ENCODE measurements at regions not wholly inside any gene's neighbourhood (a gene's known extent, or its start where the extent isn't known, plus 50 kb on each side); places are given as distances from the start of the nearest gene placed in this dataset.

DNA sequence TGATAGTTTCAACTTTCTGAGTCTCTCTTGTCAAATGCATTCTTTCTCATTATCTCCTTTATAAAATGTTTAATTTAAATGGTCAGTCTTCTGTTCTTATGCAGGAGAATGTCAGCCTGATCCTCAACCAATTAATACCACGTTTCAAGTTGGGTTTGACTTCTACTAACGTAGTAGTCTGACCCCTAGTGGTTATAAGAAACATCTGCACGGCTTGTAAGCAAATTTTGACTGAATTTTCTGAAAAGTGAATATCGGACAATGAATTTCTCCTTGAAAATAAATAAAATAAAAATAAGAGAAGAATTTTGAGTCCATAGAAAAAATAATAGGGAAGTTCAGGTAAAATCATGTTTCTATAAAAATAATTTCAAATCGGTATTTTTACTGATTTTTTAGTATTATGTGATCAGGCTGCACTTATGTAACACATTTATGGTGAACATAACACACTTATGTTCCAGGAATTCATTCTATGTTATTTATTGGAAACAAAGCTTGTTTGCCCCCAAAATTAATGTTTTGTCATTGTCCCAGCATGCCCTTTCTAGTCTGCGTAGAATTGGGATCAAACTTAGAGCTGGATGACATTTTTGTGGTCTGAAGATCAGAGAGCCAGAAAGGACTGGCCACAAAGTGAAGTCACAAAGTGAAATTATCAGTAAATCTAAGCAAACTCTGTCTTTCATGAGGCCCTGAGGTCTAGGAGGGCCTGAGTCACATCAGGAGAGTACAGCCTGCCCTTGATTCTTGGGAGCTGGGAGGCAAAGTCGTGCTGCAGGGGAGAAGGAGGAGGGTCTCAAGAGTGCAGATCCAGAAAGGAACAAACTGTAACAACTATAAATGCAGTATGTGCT is 101.2 kb upstream of the STXBP6 start:
- no peak for DNase-seq (ENCODE audit: low read depth in 2 of 2)

DNA sequence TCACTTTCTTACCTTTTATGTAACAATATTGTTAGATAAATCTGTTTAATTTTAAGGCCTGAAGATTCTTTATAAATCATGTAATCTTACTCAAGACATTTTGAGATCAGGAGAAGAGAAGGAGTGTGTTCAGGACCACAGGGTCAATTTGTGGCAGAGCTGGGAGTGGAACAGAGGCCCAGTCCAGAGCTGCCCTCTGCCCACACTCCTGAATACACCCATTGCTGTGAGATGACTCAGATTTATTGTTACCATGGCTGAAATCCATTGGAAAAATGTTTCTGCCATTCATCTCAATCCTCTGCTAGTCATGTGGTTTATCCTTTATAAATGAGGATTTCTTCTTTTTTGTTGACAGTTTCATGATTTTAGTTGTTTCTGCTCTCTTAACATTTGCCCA is 100.5 kb upstream of the STXBP6 start:
- no peak for DNase-seq (ENCODE audit: low read depth in 2 of 2)

- no peak for DNase-seq (ENCODE audit: low read depth in 2 of 2)
Measured at GRCh38 chr14:25140411-25140810, 90.5 kb upstream of the STXBP6 start.

- DNase-seq (ENCODE audit: low read depth in 2 of 2) = no peak
Measured at GRCh38 chr14:25136811-25137210, 86.9 kb upstream of the STXBP6 start.

GRCh38 chr14:25134184-25134583 is 84.2 kb upstream of the STXBP6 start:
- no peak for DNase-seq (ENCODE audit: low read depth in 2 of 2)

- peak in 1 of 2 donors; percentile 22 for DNase-seq (ENCODE audit: low read depth in 2 of 2)
Measured at GRCh38 chr14:25132732-25133422, 82.9 kb upstream of the STXBP6 start.

DNA sequence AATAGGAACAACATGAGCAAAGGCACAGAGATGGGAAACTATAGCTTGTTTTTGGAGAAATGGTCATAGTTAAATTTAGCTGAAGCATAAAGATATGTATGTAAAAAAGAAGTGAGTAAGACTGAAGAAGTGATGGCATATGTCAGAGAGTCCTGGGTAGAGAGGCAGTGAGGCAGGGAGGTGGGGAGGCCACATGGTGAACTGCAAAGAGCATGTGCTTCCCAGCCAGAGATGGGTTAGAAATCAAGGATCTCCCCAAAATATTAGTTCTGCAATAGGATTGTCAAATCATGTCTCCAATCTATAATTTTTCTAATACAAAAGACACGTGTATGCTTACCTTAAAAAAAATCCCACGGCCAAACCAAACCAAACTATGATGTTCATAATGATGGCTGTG is 82.1 kb upstream of the STXBP6 start:
- no peak for DNase-seq (ENCODE audit: low read depth in 2 of 2)

- no peak for DNase-seq (ENCODE audit: low read depth in 2 of 2)
Measured at GRCh38 chr14:25122843-25123242, 72.9 kb upstream of the STXBP6 start.

DNA sequence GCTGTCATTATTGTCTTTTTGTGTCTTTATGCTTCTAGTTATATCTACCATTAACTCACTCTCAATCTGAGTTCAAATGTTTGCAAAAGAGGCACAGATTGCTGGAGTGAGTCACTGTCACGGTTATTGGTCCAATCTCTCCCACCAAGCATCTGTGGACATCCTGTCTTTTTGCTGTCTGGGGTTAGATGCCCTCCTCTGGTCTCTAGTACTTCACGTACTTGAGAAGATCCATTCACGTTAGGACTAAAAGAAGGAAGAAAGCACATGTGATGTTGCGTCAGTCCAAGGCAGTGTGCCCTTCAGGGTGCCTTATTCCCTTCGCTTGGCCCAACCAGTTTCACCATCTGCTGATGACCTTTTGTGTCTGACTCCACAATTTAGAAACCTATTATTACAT is 72.3 kb upstream of the STXBP6 start:
- DNase-seq (ENCODE audit: low read depth in 2 of 2) = no peak

GRCh38 chr14:25121337-25122129 is 71.6 kb upstream of the STXBP6 start:
- DNase-seq (ENCODE audit: low read depth in 2 of 2) = no peak

- no peak for DNase-seq (ENCODE audit: low read depth in 2 of 2)
Measured at GRCh38 chr14:25120261-25120660, 70.3 kb upstream of the STXBP6 start.

DNA sequence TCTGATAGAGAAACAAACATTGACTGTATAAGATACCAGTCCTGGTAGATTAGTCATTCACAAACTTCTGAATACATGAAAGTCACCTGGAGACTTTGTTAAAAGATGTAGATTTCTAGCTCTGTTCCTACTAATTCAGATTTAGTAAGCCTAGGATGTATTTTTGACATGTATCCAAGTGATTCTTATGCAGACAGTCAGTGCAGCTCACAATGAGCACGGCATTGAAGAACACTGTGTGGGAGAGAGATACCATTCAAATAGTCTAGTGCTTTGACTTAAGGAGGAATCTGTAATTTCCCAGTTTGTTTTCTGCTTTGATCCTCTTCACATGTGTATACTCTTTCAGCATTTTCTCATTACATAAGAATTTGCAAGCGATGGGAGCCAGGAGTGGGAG is 68.7 kb upstream of the STXBP6 start:
- no peak for DNase-seq (ENCODE audit: low read depth in 2 of 2)

GRCh38 chr14:25117342-25117741 is 67.4 kb upstream of the STXBP6 start:
- no peak for DNase-seq (ENCODE audit: low read depth in 2 of 2)

- DNase-seq (ENCODE audit: low read depth in 2 of 2) = no peak
Measured at GRCh38 chr14:25116607-25117006, 66.7 kb upstream of the STXBP6 start.

- no peak for DNase-seq (ENCODE audit: low read depth in 2 of 2)
Measured at GRCh38 chr14:25113394-25113793, 63.4 kb upstream of the STXBP6 start.

DNA sequence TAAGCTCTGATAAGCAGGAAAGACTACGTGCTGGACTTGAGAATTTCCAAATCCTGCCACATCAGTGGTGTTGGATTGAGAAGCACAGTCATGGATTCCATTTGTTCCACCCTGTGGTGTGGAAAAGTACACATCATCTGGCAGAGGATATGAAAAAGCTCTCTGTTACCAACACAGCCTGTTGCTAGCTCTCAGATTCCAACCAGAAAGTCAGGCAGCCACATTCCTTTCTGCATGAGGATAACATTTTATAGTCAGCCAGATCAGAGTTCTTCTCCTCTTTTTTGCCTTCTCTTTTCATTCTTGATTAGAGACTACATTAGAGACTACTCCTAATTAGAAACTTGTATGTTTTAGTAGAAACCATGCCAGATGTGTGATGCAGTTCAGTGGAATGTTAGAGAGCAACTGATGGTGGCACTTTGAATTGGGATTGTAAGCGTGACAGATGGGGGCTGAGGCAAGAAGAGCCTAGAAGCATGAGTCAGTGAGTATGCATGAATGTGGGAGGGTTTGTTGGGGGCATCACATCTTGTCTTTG is 61.2 kb upstream of the STXBP6 start:
- no peak for DNase-seq (ENCODE audit: low read depth in 2 of 2)

- no peak for DNase-seq (ENCODE audit: low read depth in 2 of 2)
Measured at GRCh38 chr14:25110106-25110505, 60.2 kb upstream of the STXBP6 start.

DNA sequence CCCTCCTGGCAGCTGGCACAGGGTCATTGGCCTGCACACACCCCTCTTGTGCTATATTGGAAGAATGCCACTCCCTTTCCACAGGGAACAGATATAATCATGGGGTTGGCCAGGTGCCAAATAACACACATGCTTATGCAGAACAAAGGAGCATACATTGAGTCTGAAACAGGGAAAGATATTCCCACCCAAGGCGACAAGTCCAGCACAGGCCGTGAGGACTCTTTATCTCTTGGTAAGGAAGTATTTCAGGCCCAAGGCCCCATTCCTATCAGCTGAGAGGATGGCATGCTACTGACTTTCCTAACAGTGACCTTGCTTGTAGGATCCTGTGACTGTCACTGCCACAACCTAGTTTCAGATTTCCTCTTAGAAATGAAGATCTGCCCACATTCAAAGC is 59.0 kb upstream of the STXBP6 start:
- no peak for DNase-seq (ENCODE audit: low read depth in 2 of 2)

DNA sequence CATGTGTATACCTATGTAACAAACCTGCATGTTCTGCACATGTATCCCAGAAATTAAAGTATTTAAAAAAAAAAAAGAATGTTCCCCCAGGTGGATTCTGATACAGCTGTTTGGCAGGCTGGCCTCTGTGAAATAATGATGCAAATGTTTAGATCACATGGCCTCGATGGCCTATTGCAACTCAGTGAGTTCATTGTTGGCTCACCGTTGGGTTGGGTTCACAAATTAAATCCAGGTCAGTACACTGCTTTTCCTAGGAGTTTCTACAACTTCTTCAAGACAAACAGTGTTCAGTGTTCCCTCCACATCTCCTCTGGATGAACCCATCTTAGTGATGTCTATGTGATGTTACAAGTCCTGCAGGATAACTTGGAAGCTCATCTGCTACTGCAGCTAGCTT is 58.3 kb upstream of the STXBP6 start:
- no peak for DNase-seq (ENCODE audit: low read depth in 2 of 2)

- no peak for DNase-seq (ENCODE audit: low read depth in 2 of 2)
Measured at GRCh38 chr14:25103820-25104219, 53.9 kb upstream of the STXBP6 start.

- DNase-seq (ENCODE audit: low read depth in 2 of 2) = no peak
Measured at GRCh38 chr14:25103271-25103670, 53.3 kb upstream of the STXBP6 start.

- no peak for DNase-seq (ENCODE audit: low read depth in 2 of 2)
Measured at GRCh38 chr14:25102788-25103187, 52.8 kb upstream of the STXBP6 start.

Measured in stimulated activated CD4-positive, alpha-beta T cell treated with anti-CD3 and anti-CD28 coated beads, Interleukin-1b, Interleukin-23, amount 100 ng/mL, for 4 hours (primary cell).